ENCODE measurements at regions not wholly inside any gene's neighbourhood (a gene's known extent, or its start where the extent isn't known, plus 50 kb on each side); places are given as distances from the start of the nearest gene placed in this dataset.

- Mint-ChIP-seq H3K27ac (ENCODE audit: unreplicated experiment) (no peak overlapping the region), H3K36me3 (ENCODE audit: low read depth, unreplicated experiment) (no peaks in the 10 kb centered on the region), H3K4me1 (ENCODE audit: low read depth, unreplicated experiment) (no peaks in the 10 kb centered on the region), H3K9me3 (ENCODE audit: unreplicated experiment) (no peaks in the 10 kb centered on the region), H3K4me3 (ENCODE audit: unreplicated experiment) (no peak overlapping the region), H3K27me3 (ENCODE audit: low read depth, unreplicated experiment) (no peaks in the 10 kb centered on the region)
- Histone ChIP-seq H3K4me1 (ENCODE audit: insufficient read depth, low read length) (no peaks in the 10 kb centered on the region), H2AFZ (ENCODE audit: low read depth, low read length) (no peak overlapping the region), H3K4me2 (ENCODE audit: low read length) (no peak overlapping the region), H4K20me1 (ENCODE audit: insufficient read depth, low read length) (no peaks in the 10 kb centered on the region), H3K9me3 (ENCODE audit: insufficient read depth, low read depth, low read length) (no peaks in the 10 kb centered on the region), H3K9ac (ENCODE audit: low read length) (no peak overlapping the region), H3K36me3 (ENCODE audit: insufficient read depth, low read length) (no peaks in the 10 kb centered on the region), H3K4me3 (ENCODE audit: insufficient read depth, low read depth, low read length) (no peak overlapping the region), H3K27ac (ENCODE audit: low read depth, low read length) (no peak overlapping the region), H3K27me3 (ENCODE audit: insufficient read depth, low read length) (no peaks in the 10 kb centered on the region), H3K79me2 (ENCODE audit: insufficient read depth, low read length) (no peaks in the 10 kb centered on the region)
- FAIRE-seq (no peak), DNase-seq (ENCODE audit: low read depth) (no peak)
- TF ChIP-seq CTCF (IDR thresholded peaks at IDR 0.05; ENCODE audit: insufficient read depth, low read depth, low read length) (no peak), EZH2 (IDR thresholded peaks at IDR 0.05; ENCODE audit: insufficient read depth, low read length) (no peak)
Observed at GRCh38 chr18:41548521-41549260, 406.3 kb upstream of the PIK3C3 start.

- Mint-ChIP-seq H3K4me1 (ENCODE audit: low read depth, unreplicated experiment) (no peaks in the 10 kb centered on the region), H3K9me3 (ENCODE audit: unreplicated experiment) (no peaks in the 10 kb centered on the region), H3K27ac (ENCODE audit: unreplicated experiment) (no peak overlapping the region), H3K36me3 (ENCODE audit: low read depth, unreplicated experiment) (no peaks in the 10 kb centered on the region), H3K27me3 (ENCODE audit: low read depth, unreplicated experiment) (no peaks in the 10 kb centered on the region), H3K4me3 (ENCODE audit: unreplicated experiment) (no peak overlapping the region)
- Histone ChIP-seq H3K4me3 (ENCODE audit: insufficient read depth, low read depth, low read length) (no peak overlapping the region), H3K4me2 (ENCODE audit: low read length) (no peak overlapping the region), H3K9me3 (ENCODE audit: insufficient read depth, low read depth, low read length) (no peaks in the 10 kb centered on the region), H3K79me2 (ENCODE audit: insufficient read depth, low read length) (no peaks in the 10 kb centered on the region), H3K27ac (ENCODE audit: low read depth, low read length) (no peak overlapping the region), H3K4me1 (ENCODE audit: insufficient read depth, low read length) (no peaks in the 10 kb centered on the region), H4K20me1 (ENCODE audit: insufficient read depth, low read length) (no peaks in the 10 kb centered on the region), H3K36me3 (ENCODE audit: insufficient read depth, low read length) (no peaks in the 10 kb centered on the region), H3K27me3 (ENCODE audit: insufficient read depth, low read length) (no peaks in the 10 kb centered on the region), H2AFZ (ENCODE audit: low read depth, low read length) (no peak overlapping the region), H3K9ac (ENCODE audit: low read length) (no peak overlapping the region)
- no peak for TF ChIP-seq EZH2 (IDR thresholded peaks at IDR 0.05; ENCODE audit: insufficient read depth, low read length)
- no peak for TF ChIP-seq CTCF (IDR thresholded peaks at IDR 0.05; ENCODE audit: insufficient read depth, low read depth, low read length)
- no peak for FAIRE-seq
- DNase-seq (ENCODE audit: low read depth), result no peak
Observed at GRCh38 chr18:41545091-41545888, 409.7 kb upstream of the PIK3C3 start.

GRCh38 chr18:41543815-41544214 is 411.2 kb upstream of the PIK3C3 start:
- Mint-ChIP-seq H3K36me3 (ENCODE audit: low read depth, unreplicated experiment) (no peaks in the 10 kb centered on the region), H3K27ac (ENCODE audit: unreplicated experiment) (no peak overlapping the region), H3K4me1 (ENCODE audit: low read depth, unreplicated experiment) (no peaks in the 10 kb centered on the region), H3K4me3 (ENCODE audit: unreplicated experiment) (no peak overlapping the region), H3K27me3 (ENCODE audit: low read depth, unreplicated experiment) (no peaks in the 10 kb centered on the region), H3K9me3 (ENCODE audit: unreplicated experiment) (no peaks in the 10 kb centered on the region)
- Histone ChIP-seq H3K4me3 (ENCODE audit: insufficient read depth, low read depth, low read length) (no peak overlapping the region), H3K27ac (ENCODE audit: low read depth, low read length) (no peak overlapping the region), H3K27me3 (ENCODE audit: insufficient read depth, low read length) (no peaks in the 10 kb centered on the region), H3K9me3 (ENCODE audit: insufficient read depth, low read depth, low read length) (no peaks in the 10 kb centered on the region), H4K20me1 (ENCODE audit: insufficient read depth, low read length) (no peaks in the 10 kb centered on the region), H3K9ac (ENCODE audit: low read length) (no peak overlapping the region), H3K36me3 (ENCODE audit: insufficient read depth, low read length) (no peaks in the 10 kb centered on the region), H3K79me2 (ENCODE audit: insufficient read depth, low read length) (no peaks in the 10 kb centered on the region), H3K4me2 (ENCODE audit: low read length) (no peak overlapping the region), H3K4me1 (ENCODE audit: insufficient read depth, low read length) (no peaks in the 10 kb centered on the region), H2AFZ (ENCODE audit: low read depth, low read length) (no peak overlapping the region)
- DNase-seq (ENCODE audit: low read depth), result no peak
- TF ChIP-seq EZH2 (IDR thresholded peaks at IDR 0.05; ENCODE audit: insufficient read depth, low read length), result no peak
- no peak for TF ChIP-seq CTCF (IDR thresholded peaks at IDR 0.05; ENCODE audit: insufficient read depth, low read depth, low read length)
- FAIRE-seq, result no peak
